GM19239 (cell line): ENCODE measurements at regions not wholly inside any gene's neighbourhood (a gene's known extent, or its start where the extent isn't known, plus 50 kb on each side); places are given as distances from the start of the nearest gene placed in this dataset.

Experiments used
- DNase-seq: peaks from one replicate; pipeline ENCODE4 v3.0.0; 2011; ENCODE audit warnings: low spot score; ENCODE audit not compliant: insufficient read length
- FAIRE-seq: peaks from 2 replicates; lab custom pipeline; 2011; peaks lifted over from hg19 to GRCh38; lab: Jason Lieb, UNC

- no peak for FAIRE-seq
- DNase-seq = no peak
Observed at GRCh38 chr4:116480546-116480945, 604.8 kb downstream of the TRAM1L1 start.

- DNase-seq (no peak), FAIRE-seq (no peak)
Observed at GRCh38 chr4:116478343-116478742, 607.0 kb downstream of the TRAM1L1 start.

- no peak for DNase-seq
- no peak for FAIRE-seq
Observed at GRCh38 chr4:116469582-116469981, 615.8 kb downstream of the TRAM1L1 start.

GRCh38 chr4:116453127-116453526, 632.2 kb downstream of the TRAM1L1 start:
- DNase-seq (no peak), FAIRE-seq (no peak)

- no peak for DNase-seq
- FAIRE-seq = no peak
Observed at GRCh38 chr4:116449764-116450163, 635.6 kb downstream of the TRAM1L1 start.

- FAIRE-seq = no peak
- no peak for DNase-seq
Observed at GRCh38 chr4:116444117-116444516, 641.3 kb downstream of the TRAM1L1 start.

- FAIRE-seq (no peak), DNase-seq (no peak)
Observed at GRCh38 chr4:116438981-116439729, 646.2 kb downstream of the TRAM1L1 start.

- FAIRE-seq = no peak
Observed at GRCh38 chr4:116438417-116438816, 647.0 kb downstream of the TRAM1L1 start.

GRCh38 chr4:116427666-116428065, 657.7 kb downstream of the TRAM1L1 start:
- no peak for DNase-seq
- no peak for FAIRE-seq

More at GRCh38 chr4:116438417-116438816, 647.0 kb downstream of the TRAM1L1 start:
- no peak for DNase-seq

GRCh38 chr4:116413222-116413621, 672.2 kb downstream of the TRAM1L1 start:
- DNase-seq = no peak
- peak; percentile 18 for FAIRE-seq

GRCh38 chr4:116401293-116401692, 684.1 kb downstream of the TRAM1L1 start:
- DNase-seq (no peak), FAIRE-seq (no peak)

GRCh38 chr4:116400480-116400879, 684.9 kb downstream of the TRAM1L1 start:
- FAIRE-seq = no peak
- no peak for DNase-seq

- FAIRE-seq (no peak), DNase-seq (no peak)
Observed at GRCh38 chr4:116397714-116398113, 687.7 kb downstream of the TRAM1L1 start.

- DNase-seq (no peak), FAIRE-seq (no peak)
Observed at GRCh38 chr4:116397291-116397690, 688.1 kb downstream of the TRAM1L1 start.

- FAIRE-seq (no peak), DNase-seq (no peak)
Observed at GRCh38 chr4:116395408-116395807, 690.0 kb downstream of the TRAM1L1 start.

- FAIRE-seq = no peak
- no peak for DNase-seq
Observed at GRCh38 chr4:116391020-116391419, 694.4 kb downstream of the TRAM1L1 start.

- FAIRE-seq (no peak), DNase-seq (no peak)
Observed at GRCh38 chr4:116389139-116389538, 696.2 kb downstream of the TRAM1L1 start.

GRCh38 chr4:116387937-116388474, 697.4 kb downstream of the TRAM1L1 start:
- FAIRE-seq = no peak
- DNase-seq = no peak

- no peak for DNase-seq
- no peak for FAIRE-seq
Observed at GRCh38 chr4:116386856-116387255, 698.5 kb downstream of the TRAM1L1 start.

- DNase-seq (no peak), FAIRE-seq (no peak)
Observed at GRCh38 chr4:116385583-116385982, 699.8 kb downstream of the TRAM1L1 start.

GRCh38 chr4:116374815-116375214, 710.6 kb downstream of the TRAM1L1 start:
- no peak for DNase-seq
- FAIRE-seq = no peak

GRCh38 chr4:116362583-116362982, 722.8 kb downstream of the TRAM1L1 start:
- DNase-seq (no peak), FAIRE-seq (no peak)
